GM10266 (cell line): ENCODE measurements at regions not wholly inside any gene's neighbourhood (a gene's known extent, or its start where the extent isn't known, plus 50 kb on each side); places are given as distances from the start of the nearest gene placed in this dataset.
"Not testable (repeated sequence)": the region's sequence is repeated elsewhere in the genome, so short reads cannot be mapped to it uniquely, and the experiment has no call there.

Experiments used
- DNase-seq: peaks from one replicate; pipeline ENCODE4 v3.0.0; 2012; ENCODE audit errors: extremely low spot score
- TF ChIP-seq, protein P1 (sequence below): IDR thresholded peaks from 2 replicates; pipeline ENCODE4 v1.5.1; 2012; ENCODE audit warnings: mild to moderate bottlenecking, low read depth; ENCODE audit not compliant: control insufficient read depth, insufficient read depth; ENCODE audit errors: missing control alignments

DNA sequence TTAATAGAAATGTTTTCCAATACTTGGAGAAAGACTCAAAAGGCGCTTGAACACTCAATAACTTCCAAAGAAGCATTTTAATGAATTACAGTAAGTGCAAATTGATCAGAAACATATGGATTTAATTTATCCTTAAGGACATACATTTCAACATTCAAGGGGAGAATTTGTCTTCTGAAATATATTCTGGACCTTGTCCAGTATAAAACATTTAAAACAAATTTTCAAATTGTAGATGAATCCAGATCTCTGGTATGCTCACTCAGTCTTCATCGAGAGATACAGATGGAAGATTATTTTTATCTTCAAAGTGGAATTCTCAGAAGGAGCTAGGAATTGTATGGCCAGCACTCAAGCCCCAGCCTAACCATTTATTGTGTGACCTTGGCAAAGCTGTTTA, 310.4 kb downstream of the ZNF674 start:
- no peak for DNase-seq
- TF ChIP-seq, protein P1, sequence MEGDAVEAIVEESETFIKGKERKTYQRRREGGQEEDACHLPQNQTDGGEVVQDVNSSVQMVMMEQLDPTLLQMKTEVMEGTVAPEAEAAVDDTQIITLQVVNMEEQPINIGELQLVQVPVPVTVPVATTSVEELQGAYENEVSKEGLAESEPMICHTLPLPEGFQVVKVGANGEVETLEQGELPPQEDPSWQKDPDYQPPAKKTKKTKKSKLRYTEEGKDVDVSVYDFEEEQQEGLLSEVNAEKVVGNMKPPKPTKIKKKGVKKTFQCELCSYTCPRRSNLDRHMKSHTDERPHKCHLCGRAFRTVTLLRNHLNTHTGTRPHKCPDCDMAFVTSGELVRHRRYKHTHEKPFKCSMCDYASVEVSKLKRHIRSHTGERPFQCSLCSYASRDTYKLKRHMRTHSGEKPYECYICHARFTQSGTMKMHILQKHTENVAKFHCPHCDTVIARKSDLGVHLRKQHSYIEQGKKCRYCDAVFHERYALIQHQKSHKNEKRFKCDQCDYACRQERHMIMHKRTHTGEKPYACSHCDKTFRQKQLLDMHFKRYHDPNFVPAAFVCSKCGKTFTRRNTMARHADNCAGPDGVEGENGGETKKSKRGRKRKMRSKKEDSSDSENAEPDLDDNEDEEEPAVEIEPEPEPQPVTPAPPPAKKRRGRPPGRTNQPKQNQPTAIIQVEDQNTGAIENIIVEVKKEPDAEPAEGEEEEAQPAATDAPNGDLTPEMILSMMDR = no peak

DNA sequence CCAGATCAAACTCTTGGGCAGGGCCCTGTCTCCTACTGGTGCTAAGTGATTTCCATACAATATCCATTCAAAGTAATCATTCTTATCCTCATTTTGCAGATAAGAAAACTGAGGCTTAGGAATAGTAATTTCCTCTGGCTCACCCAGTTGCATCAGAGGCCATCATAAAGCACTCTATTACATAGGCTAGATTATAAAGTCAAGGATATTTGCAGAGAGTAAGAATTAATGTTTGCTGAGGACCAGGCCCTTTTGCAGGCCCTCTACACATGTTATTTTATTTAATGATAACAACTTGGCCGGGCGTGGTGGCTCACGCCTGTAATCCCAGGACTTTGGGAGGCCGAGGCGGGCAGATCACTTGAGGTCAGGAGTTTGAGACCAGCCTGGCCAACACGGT, 316.8 kb downstream of the ZNF674 start:
- TF ChIP-seq, protein P1 = no peak
- no peak for DNase-seq

DNA sequence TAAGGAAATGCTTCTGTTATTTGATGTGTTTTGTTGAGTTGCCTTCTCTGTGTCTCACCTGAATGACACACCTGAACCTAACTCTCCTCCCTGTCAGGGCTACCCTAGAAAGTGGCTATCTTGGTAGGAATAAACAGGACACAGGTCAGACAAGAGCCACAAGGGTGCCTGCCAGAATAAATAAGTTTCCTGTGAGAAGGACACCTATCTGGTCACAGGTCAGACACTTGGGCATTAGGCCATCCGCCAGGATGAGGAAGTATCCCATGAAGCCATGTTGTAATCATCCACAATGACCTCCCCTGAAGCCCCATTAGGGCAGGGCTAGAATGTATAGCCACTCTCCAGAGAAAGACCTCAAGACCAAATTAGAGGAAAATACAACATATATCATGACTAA, 318.8 kb downstream of the ZNF674 start:
- TF ChIP-seq, protein P1 = no peak
- DNase-seq = no peak

DNA sequence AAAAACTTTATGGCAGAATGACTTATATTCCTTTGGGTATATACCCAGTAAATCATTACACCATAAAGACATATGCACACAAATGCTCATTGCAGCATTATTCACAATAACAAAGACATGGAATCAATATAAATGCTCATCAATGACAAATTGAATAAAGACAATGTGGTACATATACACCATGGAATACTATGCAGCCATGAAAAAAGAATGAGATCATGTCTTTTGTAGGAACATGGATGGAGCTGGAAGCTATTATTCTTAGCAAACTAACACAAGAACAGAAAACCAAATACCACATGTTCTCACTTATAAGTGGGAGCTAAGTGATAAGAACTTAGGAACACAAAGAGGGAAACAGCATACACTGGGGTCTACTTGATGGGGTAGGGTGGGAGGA, 321.7 kb downstream of the ZNF674 start:
- DNase-seq = not testable (repeated sequence)

DNA sequence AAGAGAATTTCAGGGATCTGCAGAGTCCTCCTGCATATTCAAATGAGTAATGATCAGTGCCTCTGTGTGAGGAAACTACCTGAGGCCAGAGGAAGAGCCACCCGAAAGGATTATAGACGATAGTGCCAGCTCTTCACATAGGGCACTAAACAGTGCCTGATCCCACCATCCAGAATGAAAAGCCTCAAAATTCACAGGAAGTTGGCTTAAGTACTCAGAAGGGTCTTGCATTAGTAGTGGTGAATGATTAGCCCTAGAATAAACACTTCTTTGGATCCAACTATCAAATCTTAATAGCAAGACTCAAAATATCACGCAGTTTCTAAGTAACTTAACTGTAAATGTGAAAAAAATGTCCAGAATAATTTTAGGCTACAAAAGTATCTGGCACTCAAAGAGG, 324.4 kb downstream of the ZNF674 start:
- DNase-seq = no peak
- TF ChIP-seq, protein P1 = no peak

DNA sequence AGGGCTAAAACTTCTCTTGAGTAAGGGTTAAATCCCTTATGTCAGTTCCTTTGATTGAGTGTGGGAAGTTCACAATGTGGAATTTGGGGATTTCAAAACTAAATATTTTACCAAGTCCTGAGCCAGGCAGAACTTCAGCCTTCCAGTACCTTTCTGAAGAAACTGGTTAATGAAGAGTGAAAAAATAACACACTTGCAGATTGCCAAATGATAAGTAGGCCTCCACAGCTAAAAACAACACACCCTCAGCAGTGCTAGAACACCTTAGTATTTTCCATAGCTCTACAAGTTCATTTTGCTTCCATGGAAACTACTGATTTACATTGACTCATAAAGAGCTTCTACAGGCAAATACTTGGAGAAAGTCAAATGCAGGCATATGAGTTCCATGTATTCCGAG, 326.8 kb downstream of the ZNF674 start:
- no peak for DNase-seq
- TF ChIP-seq, protein P1 = no peak

DNA sequence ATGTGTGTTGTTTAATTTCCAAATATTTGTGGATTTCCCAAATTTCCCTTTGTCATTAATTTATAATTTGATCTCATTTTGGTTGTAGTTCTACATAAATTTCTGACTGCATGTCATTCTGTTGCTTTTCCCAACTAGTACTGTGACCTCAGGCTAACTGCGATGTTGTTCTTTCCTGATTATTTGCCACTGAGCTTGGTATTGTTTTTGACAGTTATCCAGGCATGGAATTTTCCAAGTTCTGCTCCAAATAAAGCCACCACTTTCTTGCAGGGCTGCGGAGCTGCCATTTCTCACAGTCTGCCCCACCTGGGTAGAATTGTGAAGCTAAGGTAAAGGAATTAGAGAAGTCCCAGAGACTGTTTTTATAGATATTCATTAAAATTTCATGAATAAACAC, 328.8 kb downstream of the ZNF674 start:
- DNase-seq = no peak
- TF ChIP-seq, protein P1 = no peak

DNA sequence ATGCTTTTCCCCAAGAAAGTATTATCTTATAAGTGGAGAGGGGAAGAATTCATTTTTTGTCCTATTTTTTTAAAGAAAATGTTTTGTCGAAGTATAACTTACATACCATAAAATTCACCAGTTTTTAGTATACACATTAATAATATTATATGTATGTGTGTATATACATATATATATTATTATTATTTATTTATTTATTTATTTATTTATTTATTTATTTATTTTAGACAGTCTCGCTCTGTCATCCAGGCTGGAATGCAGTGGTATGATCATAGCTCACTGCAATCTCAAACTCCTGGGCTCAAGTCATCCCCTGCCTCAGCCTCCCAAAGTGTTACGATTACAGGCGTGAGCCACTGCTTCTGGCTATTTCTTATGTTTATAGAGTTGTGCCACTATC, 334.1 kb downstream of the ZNF674 start:
- TF ChIP-seq, protein P1 = no peak
- no peak for DNase-seq
